ENCODE measurements at regions not wholly inside any gene's neighbourhood (a gene's known extent, or its start where the extent isn't known, plus 50 kb on each side); places are given as distances from the start of the nearest gene placed in this dataset.

DNA sequence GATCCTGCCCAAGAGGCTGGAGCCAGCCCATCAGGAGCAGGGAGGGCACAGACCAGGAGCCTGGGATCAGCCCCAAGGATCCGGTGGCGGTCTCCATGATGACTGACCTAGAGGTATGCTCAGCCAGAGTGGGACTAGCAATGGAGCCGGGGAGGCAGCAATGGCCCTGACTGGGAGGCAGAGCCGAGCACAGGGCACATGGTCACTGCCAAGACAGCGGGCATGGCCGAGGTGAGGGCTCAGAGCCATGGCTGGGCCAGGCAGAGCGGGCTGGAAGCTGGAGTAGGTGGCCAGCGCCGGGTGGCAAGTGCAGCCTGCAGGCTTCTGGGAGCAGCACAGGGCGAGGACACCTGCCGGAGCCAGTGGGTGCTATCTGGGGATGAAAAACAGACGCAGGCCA is 259.3 kb downstream of the BCL11B start:
- TF ChIP-seq, protein P1, sequence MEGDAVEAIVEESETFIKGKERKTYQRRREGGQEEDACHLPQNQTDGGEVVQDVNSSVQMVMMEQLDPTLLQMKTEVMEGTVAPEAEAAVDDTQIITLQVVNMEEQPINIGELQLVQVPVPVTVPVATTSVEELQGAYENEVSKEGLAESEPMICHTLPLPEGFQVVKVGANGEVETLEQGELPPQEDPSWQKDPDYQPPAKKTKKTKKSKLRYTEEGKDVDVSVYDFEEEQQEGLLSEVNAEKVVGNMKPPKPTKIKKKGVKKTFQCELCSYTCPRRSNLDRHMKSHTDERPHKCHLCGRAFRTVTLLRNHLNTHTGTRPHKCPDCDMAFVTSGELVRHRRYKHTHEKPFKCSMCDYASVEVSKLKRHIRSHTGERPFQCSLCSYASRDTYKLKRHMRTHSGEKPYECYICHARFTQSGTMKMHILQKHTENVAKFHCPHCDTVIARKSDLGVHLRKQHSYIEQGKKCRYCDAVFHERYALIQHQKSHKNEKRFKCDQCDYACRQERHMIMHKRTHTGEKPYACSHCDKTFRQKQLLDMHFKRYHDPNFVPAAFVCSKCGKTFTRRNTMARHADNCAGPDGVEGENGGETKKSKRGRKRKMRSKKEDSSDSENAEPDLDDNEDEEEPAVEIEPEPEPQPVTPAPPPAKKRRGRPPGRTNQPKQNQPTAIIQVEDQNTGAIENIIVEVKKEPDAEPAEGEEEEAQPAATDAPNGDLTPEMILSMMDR (IDR thresholded peaks at IDR 0.05): no peak
- TF ChIP-seq POLR2A (IDR thresholded peaks at IDR 0.05; ENCODE audit: low read depth) (no peak), EP300 (IDR thresholded peaks at IDR 0.05) (no peak), POLR2AphosphoS5 (IDR thresholded peaks at IDR 0.05) (no peak)
